HEK293 (cell line): ENCODE measurements at regions not wholly inside any gene's neighbourhood (a gene's known extent, or its start where the extent isn't known, plus 50 kb on each side); places are given as distances from the start of the nearest gene placed in this dataset.

Experiments used
- CTCF ChIA-PET: fragments of 350-600 bp; formaldehyde crosslinking; extraction: SDS; loops from one replicate; lab custom pipeline; 2021; ENCODE audit warnings: antibody characterized with exemption; lab: Yijun Ruan, JAX
- POLR2A ChIA-PET: fragments of 300-600 bp; formaldehyde crosslinking; extraction: SDS; loops from one replicate; lab custom pipeline; 2020; ENCODE audit warnings: antibody characterized with exemption, inconsistent platforms; lab: Yijun Ruan, JAX
- H3K27ac ChIP-seq: fragments of 200-500 bp; sonication (Bioruptor generic); 2 replicates; pipeline ENCODE4 v1.5.1; 2014; ENCODE audit warnings: low read depth, low read length, control low read depth, inconsistent platforms; ENCODE audit errors: extremely low read depth
- H3K36me3 ChIP-seq, 2 experiments: fragments of 200-500 bp in 1 of 2; sonication (Bioruptor generic) in 1 of 2; 1 replicate in 1 of 2; 2 replicates in 1 of 2; pipeline ENCODE4 v1.5.1; 2014 to 2017; ENCODE audit warnings: inconsistent platforms in 2 of 2, low read length in 2 of 2; ENCODE audit not compliant: control insufficient read depth in 2 of 2, insufficient read depth in 1 of 2
- H3K4me1 ChIP-seq: fragments of 200-500 bp; sonication (Bioruptor generic); 2 replicates; pipeline ENCODE4 v1.5.1; 2014; ENCODE audit warnings: mild to moderate bottlenecking, low read length, inconsistent platforms; ENCODE audit not compliant: control insufficient read depth, insufficient read depth
- H3K4me3 ChIP-seq: 2 replicates; pipeline ENCODE4 v1.5.1; 2011; ENCODE audit warnings: low read depth, mild to moderate bottlenecking, control low read depth, low read length, moderate library complexity
- H3K9me3 ChIP-seq: fragments of 200-500 bp; sonication (Bioruptor generic); 2 replicates; pipeline ENCODE4 v1.5.1; 2014; ENCODE audit warnings: low read depth, low read length, inconsistent platforms; ENCODE audit not compliant: control insufficient read depth, insufficient read depth
- BCL11A ChIP-seq: fragments of 450-650 bp; formaldehyde crosslinking; IDR thresholded peaks from 2 replicates; pipeline ENCODE4 v1.5.1; 2016; ENCODE audit warnings: low read depth, missing biosample characterization, missing genetic modification characterization
- BCL11B ChIP-seq: fragments of 450-650 bp; formaldehyde crosslinking; IDR thresholded peaks from 2 replicates; pipeline ENCODE4 v1.5.1; 2016; ENCODE audit warnings: low read depth, missing biosample characterization, missing genetic modification characterization
- KLF9 ChIP-seq: fragments of 450-650 bp; formaldehyde crosslinking; IDR thresholded peaks from 2 replicates; pipeline ENCODE4 v1.5.1; 2016; ENCODE audit warnings: missing biosample characterization, missing genetic modification characterization, low read depth
- WT1 ChIP-seq: fragments of 450-650 bp; formaldehyde crosslinking; IDR thresholded peaks from 2 replicates; pipeline ENCODE4 v1.5.1; 2016; ENCODE audit warnings: missing biosample characterization, missing genetic modification characterization
- ZNF174 ChIP-seq: fragments of 450-650 bp; formaldehyde crosslinking; IDR thresholded peaks from 2 replicates; pipeline ENCODE4 v1.5.0; 2017; ENCODE audit warnings: missing biosample characterization, mild to moderate bottlenecking, missing genetic modification characterization
- ZNF2 ChIP-seq: fragments of 450-650 bp; formaldehyde crosslinking; IDR thresholded peaks from 2 replicates; pipeline ENCODE4 v1.5.1; 2016; ENCODE audit warnings: missing biosample characterization, missing genetic modification characterization
- ZNF558 ChIP-seq: fragments of 450-650 bp; formaldehyde crosslinking; IDR thresholded peaks from 2 replicates; pipeline ENCODE4 v1.5.1; 2016; ENCODE audit warnings: missing biosample characterization, missing genetic modification characterization
- ZNF571 ChIP-seq: fragments of 450-650 bp; formaldehyde crosslinking; IDR thresholded peaks from 2 replicates; pipeline ENCODE4 v1.5.0; 2017; ENCODE audit warnings: missing biosample characterization, missing genetic modification characterization
- ZNF626 ChIP-seq: fragments of 450-650 bp; sonication (Bioruptor Pico); formaldehyde crosslinking; IDR thresholded peaks from 2 replicates; pipeline ENCODE4 v1.5.1; 2018; ENCODE audit warnings: missing biosample characterization, missing genetic modification characterization, inconsistent platforms
- ZNF629 ChIP-seq: fragments of 450-650 bp; formaldehyde crosslinking; IDR thresholded peaks from 2 replicates; pipeline ENCODE4 v1.5.1; 2017; ENCODE audit warnings: missing biosample characterization, missing genetic modification characterization
- ZNF768 ChIP-seq: fragments of 450-650 bp; formaldehyde crosslinking; IDR thresholded peaks from 2 replicates; pipeline ENCODE4 v1.5.1; 2018; ENCODE audit warnings: missing biosample characterization, mild to moderate bottlenecking, missing genetic modification characterization
- TF ChIP-seq, protein P1 (sequence below): fragments of 450-650 bp; formaldehyde crosslinking; IDR thresholded peaks from 2 replicates; pipeline ENCODE4; 2016; ENCODE audit warnings: missing biosample characterization, missing genetic modification characterization
- TF ChIP-seq, protein P2 (sequence below): fragments of 450-650 bp; formaldehyde crosslinking; IDR thresholded peaks from 2 replicates; pipeline ENCODE4 v1.5.1; 2016; ENCODE audit warnings: missing biosample characterization, missing genetic modification characterization, borderline replicate concordance
- TF ChIP-seq, protein P3 (sequence below): fragments of 450-650 bp; formaldehyde crosslinking; IDR thresholded peaks from 2 replicates; pipeline ENCODE4 v1.5.1; 2016; ENCODE audit warnings: missing biosample characterization, missing genetic modification characterization
- TF ChIP-seq, protein P4 (sequence below): fragments of 450-650 bp; formaldehyde crosslinking; IDR thresholded peaks from 2 replicates; pipeline ENCODE4 v1.5.1; 2016; ENCODE audit warnings: missing biosample characterization, missing genetic modification characterization
- TF ChIP-seq, protein P5 (sequence below): fragments of 450-650 bp; formaldehyde crosslinking; IDR thresholded peaks from 2 replicates; pipeline ENCODE4 v1.5.1; 2017; ENCODE audit warnings: missing biosample characterization, missing genetic modification characterization
- TF ChIP-seq, protein P6 (sequence below): fragments of 450-650 bp; formaldehyde crosslinking; IDR thresholded peaks from 2 replicates; pipeline ENCODE4 v1.5.1; 2016; ENCODE audit warnings: missing biosample characterization, missing genetic modification characterization
- TF ChIP-seq, protein P7 (sequence below): fragments of 450-650 bp; IDR thresholded peaks from 2 replicates; pipeline ENCODE4 v1.5.1; 2018; ENCODE audit warnings: missing biosample characterization, mild to moderate bottlenecking, missing genetic modification characterization

DNA sequence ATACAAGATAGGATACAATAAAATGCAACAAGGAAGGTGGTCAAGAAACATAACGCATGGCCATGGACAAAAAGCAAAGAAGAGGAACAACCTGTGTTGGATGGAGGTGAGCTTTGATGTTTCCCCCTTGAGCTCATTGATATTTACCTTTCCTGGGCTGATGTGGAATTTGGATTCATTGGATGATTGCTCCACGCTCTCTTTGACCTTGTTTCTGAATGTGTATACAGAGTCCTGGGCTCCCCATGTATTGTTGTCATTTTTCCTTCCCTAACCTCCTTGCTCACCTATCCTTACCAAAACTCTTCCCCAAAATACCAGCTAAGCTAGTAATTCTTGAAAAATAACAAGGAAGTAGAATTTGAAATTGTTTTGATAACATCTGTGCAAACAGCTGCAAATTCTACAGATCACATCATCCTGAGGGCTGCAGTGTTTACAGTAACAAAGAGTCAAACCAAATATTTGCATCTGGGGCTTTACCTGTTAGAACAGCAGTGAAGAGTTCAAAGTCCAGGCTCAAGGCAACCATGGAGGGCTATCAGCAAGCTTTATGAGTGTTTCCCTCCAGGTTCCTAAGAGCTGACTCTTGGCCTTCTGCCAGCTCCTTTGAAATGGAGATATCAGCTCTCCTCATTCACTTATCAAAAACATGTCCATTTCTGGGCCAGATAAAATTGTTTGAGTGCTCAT lies 214.3 kb upstream of the MARCKS start (continued):
- no peak for TF ChIP-seq ZNF768
- TF ChIP-seq, protein P1, sequence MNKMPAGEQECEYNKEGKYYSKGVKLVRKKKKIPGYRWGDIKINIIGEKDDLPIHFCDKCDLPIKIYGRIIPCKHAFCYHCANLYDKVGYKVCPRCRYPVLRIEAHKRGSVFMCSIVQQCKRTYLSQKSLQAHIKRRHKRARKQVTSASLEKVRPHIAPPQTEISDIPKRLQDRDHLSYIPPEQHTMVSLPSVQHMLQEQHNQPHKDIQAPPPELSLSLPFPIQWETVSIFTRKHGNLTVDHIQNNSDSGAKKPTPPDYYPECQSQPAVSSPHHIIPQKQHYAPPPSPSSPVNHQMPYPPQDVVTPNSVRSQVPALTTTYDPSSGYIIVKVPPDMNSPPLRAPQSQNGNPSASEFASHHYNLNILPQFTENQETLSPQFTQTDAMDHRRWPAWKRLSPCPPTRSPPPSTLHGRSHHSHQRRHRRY (tag by site-specific recombination), result no peak
- no peak for TF ChIP-seq BCL11B (tag by site-specific recombination)
- TF ChIP-seq ZNF629 (tag by site-specific recombination), result no peak
- no peak for TF ChIP-seq ZNF571 (tag by site-specific recombination)
- TF ChIP-seq, protein P2, sequence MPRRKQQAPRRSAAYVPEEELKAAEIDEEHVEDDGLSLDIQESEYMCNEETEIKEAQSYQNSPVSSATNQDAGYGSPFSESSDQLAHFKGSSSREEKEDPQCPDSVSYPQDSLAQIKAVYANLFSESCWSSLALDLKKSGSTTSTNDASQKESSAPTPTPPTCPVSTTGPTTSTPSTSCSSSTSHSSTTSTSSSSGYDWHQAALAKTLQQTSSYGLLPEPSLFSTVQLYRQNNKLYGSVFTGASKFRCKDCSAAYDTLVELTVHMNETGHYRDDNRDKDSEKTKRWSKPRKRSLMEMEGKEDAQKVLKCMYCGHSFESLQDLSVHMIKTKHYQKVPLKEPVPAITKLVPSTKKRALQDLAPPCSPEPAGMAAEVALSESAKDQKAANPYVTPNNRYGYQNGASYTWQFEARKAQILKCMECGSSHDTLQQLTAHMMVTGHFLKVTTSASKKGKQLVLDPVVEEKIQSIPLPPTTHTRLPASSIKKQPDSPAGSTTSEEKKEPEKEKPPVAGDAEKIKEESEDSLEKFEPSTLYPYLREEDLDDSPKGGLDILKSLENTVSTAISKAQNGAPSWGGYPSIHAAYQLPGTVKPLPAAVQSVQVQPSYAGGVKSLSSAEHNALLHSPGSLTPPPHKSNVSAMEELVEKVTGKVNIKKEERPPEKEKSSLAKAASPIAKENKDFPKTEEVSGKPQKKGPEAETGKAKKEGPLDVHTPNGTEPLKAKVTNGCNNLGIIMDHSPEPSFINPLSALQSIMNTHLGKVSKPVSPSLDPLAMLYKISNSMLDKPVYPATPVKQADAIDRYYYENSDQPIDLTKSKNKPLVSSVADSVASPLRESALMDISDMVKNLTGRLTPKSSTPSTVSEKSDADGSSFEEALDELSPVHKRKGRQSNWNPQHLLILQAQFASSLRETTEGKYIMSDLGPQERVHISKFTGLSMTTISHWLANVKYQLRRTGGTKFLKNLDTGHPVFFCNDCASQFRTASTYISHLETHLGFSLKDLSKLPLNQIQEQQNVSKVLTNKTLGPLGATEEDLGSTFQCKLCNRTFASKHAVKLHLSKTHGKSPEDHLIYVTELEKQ, result no peak
- TF ChIP-seq ZNF2, result no peak
- TF ChIP-seq KLF9, result no peak
- TF ChIP-seq, protein P3, sequence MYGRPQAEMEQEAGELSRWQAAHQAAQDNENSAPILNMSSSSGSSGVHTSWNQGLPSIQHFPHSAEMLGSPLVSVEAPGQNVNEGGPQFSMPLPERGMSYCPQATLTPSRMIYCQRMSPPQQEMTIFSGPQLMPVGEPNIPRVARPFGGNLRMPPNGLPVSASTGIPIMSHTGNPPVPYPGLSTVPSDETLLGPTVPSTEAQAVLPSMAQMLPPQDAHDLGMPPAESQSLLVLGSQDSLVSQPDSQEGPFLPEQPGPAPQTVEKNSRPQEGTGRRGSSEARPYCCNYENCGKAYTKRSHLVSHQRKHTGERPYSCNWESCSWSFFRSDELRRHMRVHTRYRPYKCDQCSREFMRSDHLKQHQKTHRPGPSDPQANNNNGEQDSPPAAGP (tag by site-specific recombination), result no peak
- no peak for TF ChIP-seq ZNF626 (tag by site-specific recombination)
- 0 out of 2 replicates have a peak, but pooled peaks have one; percentile 20 for TF ChIP-seq ZNF558 (tag by site-specific recombination)
- TF ChIP-seq, protein P4, sequence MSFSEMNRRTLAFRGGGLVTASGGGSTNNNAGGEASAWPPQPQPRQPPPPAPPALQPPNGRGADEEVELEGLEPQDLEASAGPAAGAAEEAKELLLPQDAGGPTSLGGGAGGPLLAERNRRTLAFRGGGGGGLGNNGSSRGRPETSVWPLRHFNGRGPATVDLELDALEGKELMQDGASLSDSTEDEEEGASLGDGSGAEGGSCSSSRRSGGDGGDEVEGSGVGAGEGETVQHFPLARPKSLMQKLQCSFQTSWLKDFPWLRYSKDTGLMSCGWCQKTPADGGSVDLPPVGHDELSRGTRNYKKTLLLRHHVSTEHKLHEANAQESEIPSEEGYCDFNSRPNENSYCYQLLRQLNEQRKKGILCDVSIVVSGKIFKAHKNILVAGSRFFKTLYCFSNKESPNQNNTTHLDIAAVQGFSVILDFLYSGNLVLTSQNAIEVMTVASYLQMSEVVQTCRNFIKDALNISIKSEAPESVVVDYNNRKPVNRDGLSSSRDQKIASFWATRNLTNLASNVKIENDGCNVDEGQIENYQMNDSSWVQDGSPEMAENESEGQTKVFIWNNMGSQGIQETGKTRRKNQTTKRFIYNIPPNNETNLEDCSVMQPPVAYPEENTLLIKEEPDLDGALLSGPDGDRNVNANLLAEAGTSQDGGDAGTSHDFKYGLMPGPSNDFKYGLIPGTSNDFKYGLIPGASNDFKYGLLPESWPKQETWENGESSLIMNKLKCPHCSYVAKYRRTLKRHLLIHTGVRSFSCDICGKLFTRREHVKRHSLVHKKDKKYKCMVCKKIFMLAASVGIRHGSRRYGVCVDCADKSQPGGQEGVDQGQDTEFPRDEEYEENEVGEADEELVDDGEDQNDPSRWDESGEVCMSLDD, result no peak
- TF ChIP-seq, protein P5, sequence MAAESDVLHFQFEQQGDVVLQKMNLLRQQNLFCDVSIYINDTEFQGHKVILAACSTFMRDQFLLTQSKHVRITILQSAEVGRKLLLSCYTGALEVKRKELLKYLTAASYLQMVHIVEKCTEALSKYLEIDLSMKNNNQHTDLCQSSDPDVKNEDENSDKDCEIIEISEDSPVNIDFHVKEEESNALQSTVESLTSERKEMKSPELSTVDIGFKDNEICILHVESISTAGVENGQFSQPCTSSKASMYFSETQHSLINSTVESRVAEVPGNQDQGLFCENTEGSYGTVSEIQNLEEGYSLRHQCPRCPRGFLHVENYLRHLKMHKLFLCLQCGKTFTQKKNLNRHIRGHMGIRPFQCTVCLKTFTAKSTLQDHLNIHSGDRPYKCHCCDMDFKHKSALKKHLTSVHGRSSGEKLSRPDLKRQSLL, result no peak
- no peak for TF ChIP-seq WT1 (tag by site-specific recombination)

DNA sequence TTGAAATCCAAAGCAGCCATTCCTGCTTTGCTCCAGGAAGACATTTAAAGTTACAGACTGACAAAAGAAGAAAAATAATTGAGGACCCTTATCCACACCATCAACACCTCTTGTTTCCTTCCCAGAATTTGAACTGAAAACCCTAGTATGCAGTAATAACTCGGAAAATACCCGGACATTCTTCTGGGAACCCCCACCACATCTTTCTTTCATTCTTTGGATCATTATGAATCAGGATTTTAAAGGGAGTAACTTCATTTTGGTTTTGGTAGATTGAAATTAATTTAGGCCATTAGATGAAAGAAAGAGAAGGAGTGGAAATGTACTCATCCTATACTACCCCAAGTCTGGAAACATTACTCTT lies 213.8 kb upstream of the MARCKS start:
- Histone ChIP-seq H3K4me3 (no peak overlapping the region), H3K9me3 (no peaks in the 10 kb centered on the region), H3K4me1 (peaks cover 5% of the 10 kb centered on the region), H3K36me3 (no peaks in the 10 kb centered on the region), H3K27ac (no peak overlapping the region)
- TF ChIP-seq BCL11A (tag by site-specific recombination), result no peak
- TF ChIP-seq, protein P6, sequence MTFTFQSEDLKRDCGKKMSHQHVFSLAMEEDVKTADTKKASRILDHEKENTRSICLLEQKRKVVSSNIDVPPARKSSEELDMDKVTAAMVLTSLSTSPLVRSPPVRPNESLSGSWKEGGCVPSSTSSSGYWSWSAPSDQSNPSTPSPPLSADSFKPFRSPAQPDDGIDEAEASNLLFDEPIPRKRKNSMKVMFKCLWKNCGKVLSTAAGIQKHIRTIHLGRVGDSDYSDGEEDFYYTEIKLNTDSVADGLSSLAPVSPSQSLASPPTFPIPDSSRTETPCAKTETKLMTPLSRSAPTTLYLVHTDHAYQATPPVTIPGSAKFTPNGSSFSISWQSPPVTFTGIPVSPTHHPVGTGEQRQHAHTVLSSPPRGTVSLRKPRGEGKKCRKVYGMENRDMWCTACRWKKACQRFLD (tag by site-specific recombination), result no peak
- TF ChIP-seq, protein P7, sequence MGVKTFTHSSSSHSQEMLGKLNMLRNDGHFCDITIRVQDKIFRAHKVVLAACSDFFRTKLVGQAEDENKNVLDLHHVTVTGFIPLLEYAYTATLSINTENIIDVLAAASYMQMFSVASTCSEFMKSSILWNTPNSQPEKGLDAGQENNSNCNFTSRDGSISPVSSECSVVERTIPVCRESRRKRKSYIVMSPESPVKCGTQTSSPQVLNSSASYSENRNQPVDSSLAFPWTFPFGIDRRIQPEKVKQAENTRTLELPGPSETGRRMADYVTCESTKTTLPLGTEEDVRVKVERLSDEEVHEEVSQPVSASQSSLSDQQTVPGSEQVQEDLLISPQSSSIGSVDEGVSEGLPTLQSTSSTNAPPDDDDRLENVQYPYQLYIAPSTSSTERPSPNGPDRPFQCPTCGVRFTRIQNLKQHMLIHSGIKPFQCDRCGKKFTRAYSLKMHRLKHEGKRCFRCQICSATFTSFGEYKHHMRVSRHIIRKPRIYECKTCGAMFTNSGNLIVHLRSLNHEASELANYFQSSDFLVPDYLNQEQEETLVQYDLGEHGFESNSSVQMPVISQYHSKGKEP, result no peak
- no peak for TF ChIP-seq ZNF174
- CTCF ChIA-PET, result interaction anchor here (0.6 to 1.8 kb wide), 4 partner anchors 10 to 324 kb away, joined by 3 to 12 read pairs (median 4); no protein-coding TSS in a partner anchor
- POLR2A ChIA-PET, result interaction anchor here (1.0 kb wide), 1 partner anchor 68 kb away, joined by 3 read pairs; no protein-coding TSS in a partner anchor
